ENCODE measurements at regions not wholly inside any gene's neighbourhood (a gene's known extent, or its start where the extent isn't known, plus 50 kb on each side); places are given as distances from the start of the nearest gene placed in this dataset.

DNA sequence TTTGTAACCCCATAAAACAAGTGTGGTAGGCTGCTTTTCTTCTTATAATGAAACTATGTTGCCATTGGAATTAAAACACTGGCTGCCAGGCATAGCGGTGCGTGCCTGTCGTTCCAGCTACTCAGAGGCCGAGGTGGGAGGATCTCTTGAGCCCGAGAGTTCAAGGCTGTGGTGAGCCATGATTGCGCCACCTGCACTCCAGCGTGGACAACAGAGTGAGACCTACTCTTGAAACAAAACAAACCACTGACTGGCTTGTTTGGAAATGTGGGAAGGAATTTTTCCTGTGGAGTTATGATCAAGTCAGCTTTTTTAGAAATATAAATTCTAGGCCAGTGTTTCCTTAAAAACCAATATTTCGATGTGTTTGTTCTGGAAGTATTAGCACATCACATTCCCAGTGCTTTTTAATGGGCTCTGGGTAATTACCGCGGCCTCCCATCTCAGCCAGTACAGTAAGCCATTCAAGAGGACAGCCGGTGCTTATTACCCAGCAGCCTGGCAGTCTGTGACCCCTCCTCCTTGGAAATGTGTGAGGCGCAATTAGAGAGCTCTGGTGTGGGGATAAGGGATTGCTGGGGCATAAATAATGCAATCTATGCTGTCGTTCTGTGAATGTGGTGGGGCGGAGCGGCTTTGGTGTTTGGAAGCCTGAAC is 58.3 kb upstream of the TRAK1 start:
- Histone ChIP-seq H3K56ac (ENCODE audit: extremely low read depth, insufficient read depth, low read length) (no peak overlapping the region), H3K14ac (replicated peaks; ENCODE audit: low read depth, low read length) (no peak overlapping the region), H2BK15ac (ENCODE audit: low read depth, low read length) (peak overlapping the region; percentile 51; the same call in 2 of the 3 replicates), H3K9me3 (ENCODE audit: control insufficient read depth, insufficient read depth, low read length) (no peaks in the 10 kb centered on the region), H3K9ac (ENCODE audit: low read depth, low read length) (peak overlapping the region; percentile 18; the same call in 1 of the 2 replicates), H2AFZ (replicated peaks; ENCODE audit: low read length, poor library complexity) (no peak overlapping the region), H3K23ac (ENCODE audit: low read depth, low read length) (peak overlapping the region; percentile 57; the same call in 1 of the 2 replicates), H3K4me2 (ENCODE audit: low read depth, low read length) (peak overlapping the region; percentile 43), H3K4me1 (ENCODE audit: control insufficient read depth, insufficient read depth, low read length) (peaks cover 45% of the 10 kb centered on the region), H3K79me1 (ENCODE audit: low read depth in 1 of 2, low read length in 2 of 2) (peaks cover 38 to 78% of the 10 kb centered on the region in 2 experiments), H3K27me3 (ENCODE audit: control insufficient read depth, insufficient read depth, low read length) (no peaks in the 10 kb centered on the region), H2BK5ac (ENCODE audit: low read depth, low read length, poor library complexity, severe bottlenecking) (peak overlapping the region; percentile 90), H3K4me3 (ENCODE audit: insufficient read depth, low read depth, low read length) (no peak overlapping the region), H4K5ac (ENCODE audit: low read depth, low read length) (peak overlapping the region; percentile 31), H4K20me1 (ENCODE audit: insufficient read depth, low read length) (no peaks in the 10 kb centered on the region), H3K27ac (ENCODE audit: insufficient read depth, low read length) (peak overlapping the region; percentile 79; the same call in 1 of the 2 replicates), H3K4ac (ENCODE audit: low read depth, low read length) (peak overlapping the region; percentile 78), H3K36me3 (ENCODE audit: control insufficient read depth, insufficient read depth, low read length) (no peaks in the 10 kb centered on the region), H4K8ac (ENCODE audit: low read depth in 2 of 2, low read length in 2 of 2) (peak overlapping the region; percentile 27 to 62; a peak in 3 of 4 replicates), H2AK9ac (replicated peaks; ENCODE audit: low read depth, low read length, poor library complexity) (no peak overlapping the region), H2BK20ac (ENCODE audit: low read depth, low read length) (peak overlapping the region; percentile 16), H2AK5ac (ENCODE audit: low read depth, low read length) (peak overlapping the region; percentile 6; the same call in 1 of the 2 replicates), H3K18ac (ENCODE audit: low read depth, low read length) (peak overlapping the region; percentile 65), H2BK120ac (ENCODE audit: low read depth, low read length) (peak overlapping the region; percentile 83), H3K9me1 (ENCODE audit: insufficient read depth, low read length) (peaks cover 25% of the 10 kb centered on the region), H4K91ac (ENCODE audit: insufficient read depth, low read depth, low read length) (peak overlapping the region; percentile 73)
- intact Hi-C loops (cut with micrococcal nuclease), result loop anchor here (1.0 to 5.0 kb wide), 3 partner anchors 9 to 64 kb away; no protein-coding TSS in a partner anchor
- in situ Hi-C loops (cut with MboI; ENCODE audit: low sequenced_read_pairs), result no loop called here
- POLR2A ChIA-PET (ENCODE audit: unreplicated experiment), result interaction anchor here (0.6 to 1.0 kb wide), 2 partner anchors 8 to 454 kb away, joined by 4 to 8 read pairs; no protein-coding TSS in a partner anchor
- CTCF ChIA-PET, result no interaction called here
- TF ChIP-seq RAD21 (IDR thresholded peaks at IDR 0.05; ENCODE audit: low read length), result peak; percentile 30; the same call in 1 of the 2 replicates
- no peak for TF ChIP-seq NFE2L2 (IDR thresholded peaks at IDR 0.05; ENCODE audit: low read depth, low read length)
- peak; percentile 21; the same call in 1 of the 2 replicates for TF ChIP-seq SMC3 (IDR thresholded peaks at IDR 0.05; ENCODE audit: low read depth, low read length)
- TF ChIP-seq FOS (IDR thresholded peaks at IDR 0.05; ENCODE audit: low read depth, low read length), result 0 out of 2 replicates have a peak, but pooled peaks have one; percentile 11
- TF ChIP-seq MAZ (IDR thresholded peaks at IDR 0.05; ENCODE audit: borderline replicate concordance, low read depth, low read length), result peak; percentile 51; the same call in 1 of the 2 replicates
- peak; percentile 97 for TF ChIP-seq RCOR1 (IDR thresholded peaks at IDR 0.05; ENCODE audit: insufficient replicate concordance, low read length)
- peak; percentile 63; the same call in 1 of the 2 replicates for TF ChIP-seq MXI1 (IDR thresholded peaks at IDR 0.05; ENCODE audit: borderline replicate concordance, low read depth, low read length)
- TF ChIP-seq MAFK (IDR thresholded peaks at IDR 0.05; ENCODE audit: low read depth, low read length), result peak; percentile 59
- TF ChIP-seq, protein P1, sequence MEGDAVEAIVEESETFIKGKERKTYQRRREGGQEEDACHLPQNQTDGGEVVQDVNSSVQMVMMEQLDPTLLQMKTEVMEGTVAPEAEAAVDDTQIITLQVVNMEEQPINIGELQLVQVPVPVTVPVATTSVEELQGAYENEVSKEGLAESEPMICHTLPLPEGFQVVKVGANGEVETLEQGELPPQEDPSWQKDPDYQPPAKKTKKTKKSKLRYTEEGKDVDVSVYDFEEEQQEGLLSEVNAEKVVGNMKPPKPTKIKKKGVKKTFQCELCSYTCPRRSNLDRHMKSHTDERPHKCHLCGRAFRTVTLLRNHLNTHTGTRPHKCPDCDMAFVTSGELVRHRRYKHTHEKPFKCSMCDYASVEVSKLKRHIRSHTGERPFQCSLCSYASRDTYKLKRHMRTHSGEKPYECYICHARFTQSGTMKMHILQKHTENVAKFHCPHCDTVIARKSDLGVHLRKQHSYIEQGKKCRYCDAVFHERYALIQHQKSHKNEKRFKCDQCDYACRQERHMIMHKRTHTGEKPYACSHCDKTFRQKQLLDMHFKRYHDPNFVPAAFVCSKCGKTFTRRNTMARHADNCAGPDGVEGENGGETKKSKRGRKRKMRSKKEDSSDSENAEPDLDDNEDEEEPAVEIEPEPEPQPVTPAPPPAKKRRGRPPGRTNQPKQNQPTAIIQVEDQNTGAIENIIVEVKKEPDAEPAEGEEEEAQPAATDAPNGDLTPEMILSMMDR (conservative IDR thresholded peaks at IDR 0.05; ENCODE audit: low read depth, low read length), result no peak
- TF ChIP-seq, protein P2, sequence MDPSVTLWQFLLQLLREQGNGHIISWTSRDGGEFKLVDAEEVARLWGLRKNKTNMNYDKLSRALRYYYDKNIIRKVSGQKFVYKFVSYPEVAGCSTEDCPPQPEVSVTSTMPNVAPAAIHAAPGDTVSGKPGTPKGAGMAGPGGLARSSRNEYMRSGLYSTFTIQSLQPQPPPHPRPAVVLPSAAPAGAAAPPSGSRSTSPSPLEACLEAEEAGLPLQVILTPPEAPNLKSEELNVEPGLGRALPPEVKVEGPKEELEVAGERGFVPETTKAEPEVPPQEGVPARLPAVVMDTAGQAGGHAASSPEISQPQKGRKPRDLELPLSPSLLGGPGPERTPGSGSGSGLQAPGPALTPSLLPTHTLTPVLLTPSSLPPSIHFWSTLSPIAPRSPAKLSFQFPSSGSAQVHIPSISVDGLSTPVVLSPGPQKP (IDR thresholded peaks at IDR 0.05; ENCODE audit: borderline replicate concordance, low read depth, low read length), result no peak
- TF ChIP-seq, protein P3, sequence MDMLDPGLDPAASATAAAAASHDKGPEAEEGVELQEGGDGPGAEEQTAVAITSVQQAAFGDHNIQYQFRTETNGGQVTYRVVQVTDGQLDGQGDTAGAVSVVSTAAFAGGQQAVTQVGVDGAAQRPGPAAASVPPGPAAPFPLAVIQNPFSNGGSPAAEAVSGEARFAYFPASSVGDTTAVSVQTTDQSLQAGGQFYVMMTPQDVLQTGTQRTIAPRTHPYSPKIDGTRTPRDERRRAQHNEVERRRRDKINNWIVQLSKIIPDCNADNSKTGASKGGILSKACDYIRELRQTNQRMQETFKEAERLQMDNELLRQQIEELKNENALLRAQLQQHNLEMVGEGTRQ (IDR thresholded peaks at IDR 0.05; ENCODE audit: low read depth, low read length), result no peak
- TF ChIP-seq BHLHE40 (IDR thresholded peaks at IDR 0.05; ENCODE audit: low read depth, low read length), result peak; percentile 82
- TF ChIP-seq CEBPB (IDR thresholded peaks at IDR 0.05; ENCODE audit: low read depth, low read length), result peak; percentile 100
- ATAC-seq (ENCODE audit: low read depth) (peak; percentile 84), DNase-seq (peak; percentile 98)
- no CpG with 5 or more reads among the region's 15 CpGs for WGBS, 2 experiments (ENCODE audit: extremely low coverage in 2 of 2, insufficient read length in 1 of 2)
- BruUV-seq (replicated peaks), result no TSS peak
- dilution Hi-C loops (cut with HindIII; ENCODE audit: low sequenced_read_pairs, unreplicated experiment), result no loop called here
